ENCODE measurements at regions not wholly inside any gene's neighbourhood (a gene's known extent, or its start where the extent isn't known, plus 50 kb on each side); places are given as distances from the start of the nearest gene placed in this dataset.

- no peaks in the 10 kb centered on the region for H3K36me3 ChIP-seq
- H3K4me3 ChIP-seq, result no peak overlapping the region
- ATAC-seq, result no peak
- no peaks in the 10 kb centered on the region for H3K9me3 ChIP-seq
- intact Hi-C loops (cut with DNase I), result no loop called here
- no peaks in the 10 kb centered on the region for H3K27me3 ChIP-seq (ENCODE audit: low read depth)
- no peak overlapping the region for H3K27ac ChIP-seq
- TF ChIP-seq CTCF (IDR thresholded peaks at IDR 0.05), result no peak
- H3K4me1 ChIP-seq, result no peaks in the 10 kb centered on the region
- DNase-seq, result no peak
Observed at GRCh38 chr9:79201636-79202035, 370.1 kb upstream of the TLE4 start.

GRCh38 chr9:79208791-79209396 is 362.9 kb upstream of the TLE4 start:
- Histone ChIP-seq H3K9me3 (no peaks in the 10 kb centered on the region), H3K36me3 (no peaks in the 10 kb centered on the region), H3K27ac (no peak overlapping the region), H3K4me1 (no peaks in the 10 kb centered on the region), H3K27me3 (ENCODE audit: low read depth) (no peaks in the 10 kb centered on the region), H3K4me3 (no peak overlapping the region)
- DNase-seq (no peak), ATAC-seq (no peak)
- no peak for TF ChIP-seq CTCF (IDR thresholded peaks at IDR 0.05)
- intact Hi-C loops (cut with DNase I), result no loop called here

- intact Hi-C loops (cut with DNase I), result no loop called here
- Histone ChIP-seq H3K4me1 (no peaks in the 10 kb centered on the region), H3K27ac (no peak overlapping the region), H3K9me3 (no peaks in the 10 kb centered on the region), H3K27me3 (ENCODE audit: low read depth) (no peaks in the 10 kb centered on the region), H3K36me3 (no peaks in the 10 kb centered on the region), H3K4me3 (no peak overlapping the region)
- DNase-seq (no peak), ATAC-seq (no peak)
- TF ChIP-seq CTCF (IDR thresholded peaks at IDR 0.05), result no peak
Observed at GRCh38 chr9:79210541-79211243, 361.1 kb upstream of the TLE4 start.

GRCh38 chr9:79213417-79214125 is 358.2 kb upstream of the TLE4 start:
- no peak for TF ChIP-seq CTCF (IDR thresholded peaks at IDR 0.05)
- no peak for ATAC-seq
- Histone ChIP-seq H3K4me3 (no peak overlapping the region), H3K36me3 (no peaks in the 10 kb centered on the region), H3K9me3 (no peaks in the 10 kb centered on the region), H3K27ac (no peak overlapping the region), H3K27me3 (ENCODE audit: low read depth) (no peaks in the 10 kb centered on the region), H3K4me1 (no peaks in the 10 kb centered on the region)
- no peak for DNase-seq
- intact Hi-C loops (cut with DNase I), result no loop called here

- DNase-seq, result no peak
- intact Hi-C loops (cut with DNase I), result no loop called here
- no peak for ATAC-seq
Observed at GRCh38 chr9:79215821-79216220, 355.9 kb upstream of the TLE4 start.

More at GRCh38 chr9:79215821-79216220, 355.9 kb upstream of the TLE4 start:
- H3K27me3 ChIP-seq (ENCODE audit: low read depth), result no peaks in the 10 kb centered on the region
- no peaks in the 10 kb centered on the region for H3K9me3 ChIP-seq
- H3K4me1 ChIP-seq, result no peaks in the 10 kb centered on the region
- H3K27ac ChIP-seq, result no peak overlapping the region
- no peak overlapping the region for H3K4me3 ChIP-seq
- no peak for TF ChIP-seq CTCF (IDR thresholded peaks at IDR 0.05)
- no peaks in the 10 kb centered on the region for H3K36me3 ChIP-seq

All from lower lobe of right lung (tissue), 2 donors.